GM06990 (cell line): ENCODE measurements at regions not wholly inside any gene's neighbourhood (a gene's known extent, or its start where the extent isn't known, plus 50 kb on each side); places are given as distances from the start of the nearest gene placed in this dataset.

Source experiments
- DNase-seq: peaks from one replicate; pipeline ENCODE4 v3.0.0-alpha.2; 2011; ENCODE audit not compliant: insufficient read length; ENCODE audit errors: extremely low read depth
- H3K27me3 ChIP-seq: replicated peaks from 2 replicates; pipeline ENCODE4 v1.6.0; 2011; ENCODE audit warnings: low read length; ENCODE audit not compliant: control insufficient read depth, insufficient read depth
- H3K36me3 ChIP-seq: 2 replicates; pipeline ENCODE4 v1.5.1; 2011; ENCODE audit warnings: low read length; ENCODE audit not compliant: control insufficient read depth, insufficient read depth
- H3K4me3 ChIP-seq: replicated peaks from 2 replicates; pipeline ENCODE4 v1.5.1; 2011; ENCODE audit warnings: low read depth, mild to moderate bottlenecking, control low read depth, low read length
- TF ChIP-seq, protein P1 (sequence below): IDR thresholded peaks from 2 replicates; pipeline ENCODE4 v1.5.1; 2011; ENCODE audit warnings: low read length, control low read depth, mild to moderate bottlenecking, inconsistent platforms; ENCODE audit not compliant: insufficient read depth, poor library complexity, severe bottlenecking

DNA sequence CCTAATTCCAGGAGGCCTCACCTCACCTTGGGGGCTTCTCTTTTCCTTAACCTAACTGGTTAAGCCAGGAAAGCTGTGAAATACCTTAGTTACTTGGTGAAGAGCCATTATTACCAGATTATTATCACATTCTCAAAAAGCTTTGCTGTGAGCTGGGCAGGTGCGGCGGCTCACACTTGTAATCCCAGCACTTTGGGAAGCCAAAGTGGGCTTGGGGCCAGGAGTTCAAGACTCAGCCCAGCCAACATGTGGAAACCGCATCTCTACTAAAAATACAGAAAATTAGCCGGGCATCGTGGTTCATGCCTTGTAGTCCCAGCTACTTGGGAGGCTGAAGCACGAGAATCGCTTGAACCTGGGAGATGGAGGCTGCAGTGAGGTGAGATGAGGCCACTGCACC lies 102.4 kb upstream of the KLF6 start:
- no peaks in the 10 kb centered on the region for H3K27me3 ChIP-seq
- H3K36me3 ChIP-seq = no peaks in the 10 kb centered on the region

DNA sequence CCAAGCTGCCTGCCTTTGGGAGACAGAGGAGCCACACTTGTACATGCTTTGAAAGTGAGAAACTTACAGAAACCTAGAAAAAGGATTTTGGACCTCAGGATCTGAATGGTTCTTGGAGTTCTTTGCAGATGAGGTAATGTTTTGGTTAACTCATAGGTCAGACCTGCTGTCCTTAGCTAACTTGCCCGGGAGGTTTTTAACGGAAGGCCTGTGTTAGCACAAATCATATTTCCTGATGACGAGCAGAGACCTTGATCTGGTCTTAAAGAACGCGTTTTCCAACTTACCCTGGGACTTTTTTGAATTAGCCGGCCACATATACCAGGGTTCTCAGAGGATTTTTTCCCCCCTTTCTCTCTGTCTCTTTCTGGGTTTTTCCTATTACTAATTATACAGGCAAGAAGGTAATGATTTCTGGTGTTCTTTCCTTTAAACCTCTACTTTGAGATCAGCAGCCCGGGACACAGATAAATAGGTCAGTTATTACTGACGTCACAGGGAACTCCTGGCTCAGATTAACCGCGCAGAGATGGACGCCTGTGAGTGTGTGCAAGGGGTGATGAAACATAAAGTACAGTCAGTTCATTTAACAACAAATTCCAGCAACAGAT lies 101.7 kb upstream of the KLF6 start:
- TF ChIP-seq, protein P1, sequence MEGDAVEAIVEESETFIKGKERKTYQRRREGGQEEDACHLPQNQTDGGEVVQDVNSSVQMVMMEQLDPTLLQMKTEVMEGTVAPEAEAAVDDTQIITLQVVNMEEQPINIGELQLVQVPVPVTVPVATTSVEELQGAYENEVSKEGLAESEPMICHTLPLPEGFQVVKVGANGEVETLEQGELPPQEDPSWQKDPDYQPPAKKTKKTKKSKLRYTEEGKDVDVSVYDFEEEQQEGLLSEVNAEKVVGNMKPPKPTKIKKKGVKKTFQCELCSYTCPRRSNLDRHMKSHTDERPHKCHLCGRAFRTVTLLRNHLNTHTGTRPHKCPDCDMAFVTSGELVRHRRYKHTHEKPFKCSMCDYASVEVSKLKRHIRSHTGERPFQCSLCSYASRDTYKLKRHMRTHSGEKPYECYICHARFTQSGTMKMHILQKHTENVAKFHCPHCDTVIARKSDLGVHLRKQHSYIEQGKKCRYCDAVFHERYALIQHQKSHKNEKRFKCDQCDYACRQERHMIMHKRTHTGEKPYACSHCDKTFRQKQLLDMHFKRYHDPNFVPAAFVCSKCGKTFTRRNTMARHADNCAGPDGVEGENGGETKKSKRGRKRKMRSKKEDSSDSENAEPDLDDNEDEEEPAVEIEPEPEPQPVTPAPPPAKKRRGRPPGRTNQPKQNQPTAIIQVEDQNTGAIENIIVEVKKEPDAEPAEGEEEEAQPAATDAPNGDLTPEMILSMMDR = no peak
- no peak for DNase-seq
- no peaks in the 10 kb centered on the region for H3K36me3 ChIP-seq
- H3K4me3 ChIP-seq = no peak overlapping the region
- no peaks in the 10 kb centered on the region for H3K27me3 ChIP-seq

More for the DNA sequence above, 102.4 kb upstream of the KLF6 start:
- DNase-seq = no peak
- no peak overlapping the region for H3K4me3 ChIP-seq
- TF ChIP-seq, protein P1 = no peak

DNA sequence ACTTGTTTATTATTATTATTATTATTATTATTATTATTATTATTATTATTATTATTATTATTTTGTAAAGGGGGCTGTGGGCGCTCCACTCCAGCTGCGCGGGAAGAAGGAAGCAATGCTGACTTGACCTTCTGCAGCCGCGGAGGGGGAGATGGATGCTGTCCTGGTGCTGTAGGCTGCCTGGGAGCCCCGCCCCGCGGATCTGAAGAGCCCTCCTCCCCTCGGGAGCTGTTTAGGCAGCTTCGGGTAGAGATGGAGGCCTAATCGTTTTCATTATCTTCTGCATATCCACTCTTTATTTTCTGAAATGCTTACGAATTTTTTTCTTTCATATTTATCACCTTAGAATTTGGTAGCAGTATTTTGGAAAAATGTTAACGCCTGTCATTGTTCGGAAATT lies 101.2 kb upstream of the KLF6 start:
- TF ChIP-seq, protein P1 = no peak
- Histone ChIP-seq H3K27me3 (no peaks in the 10 kb centered on the region), H3K4me3 (no peak overlapping the region), H3K36me3 (no peaks in the 10 kb centered on the region)
- DNase-seq = no peak

DNA sequence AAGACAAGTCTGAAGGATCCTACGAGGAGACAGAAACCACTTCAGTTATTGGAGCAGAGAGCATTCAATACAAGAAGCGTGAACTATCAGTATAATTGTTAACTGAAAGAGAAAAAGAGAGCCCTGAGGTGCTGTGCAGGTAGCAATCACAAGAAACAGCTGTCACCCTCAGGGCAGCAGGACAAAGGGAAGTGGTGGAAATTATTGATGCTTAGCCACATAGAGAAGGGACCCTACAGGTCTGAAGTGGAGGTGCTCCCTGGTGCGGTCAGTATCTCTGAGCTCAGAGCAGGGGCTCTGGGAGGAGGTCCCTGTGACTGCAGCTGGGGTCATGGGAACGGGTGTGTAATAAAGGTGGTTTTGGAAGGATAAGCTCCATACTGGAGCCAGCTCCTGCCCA lies 97.8 kb upstream of the KLF6 start:
- Histone ChIP-seq H3K36me3 (no peaks in the 10 kb centered on the region), H3K4me3 (no peak overlapping the region), H3K27me3 (no peaks in the 10 kb centered on the region)
- TF ChIP-seq, protein P1 = no peak
- DNase-seq = no peak

DNA sequence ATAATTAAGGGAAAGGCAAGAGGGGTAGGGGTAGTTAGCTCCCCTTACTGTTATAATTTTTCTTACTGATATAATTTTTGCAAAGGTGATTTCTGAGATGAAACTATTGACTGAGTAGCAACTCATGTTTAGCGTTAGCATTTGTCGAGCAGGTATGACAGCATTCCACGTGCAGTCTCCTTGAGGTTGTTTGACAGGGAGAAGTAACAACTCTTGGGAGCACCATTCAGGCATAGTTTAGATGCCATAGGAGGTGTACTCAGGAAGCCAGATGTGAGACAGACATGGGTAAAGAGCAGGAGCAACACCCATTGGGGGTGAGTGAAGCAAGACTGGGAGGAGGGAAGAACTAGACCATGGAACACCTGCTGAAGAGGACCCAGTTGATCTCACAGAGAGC lies 96.6 kb upstream of the KLF6 start:
- no peak for DNase-seq
- Histone ChIP-seq H3K27me3 (no peaks in the 10 kb centered on the region), H3K4me3 (no peak overlapping the region), H3K36me3 (no peaks in the 10 kb centered on the region)
- TF ChIP-seq, protein P1 = no peak

DNA sequence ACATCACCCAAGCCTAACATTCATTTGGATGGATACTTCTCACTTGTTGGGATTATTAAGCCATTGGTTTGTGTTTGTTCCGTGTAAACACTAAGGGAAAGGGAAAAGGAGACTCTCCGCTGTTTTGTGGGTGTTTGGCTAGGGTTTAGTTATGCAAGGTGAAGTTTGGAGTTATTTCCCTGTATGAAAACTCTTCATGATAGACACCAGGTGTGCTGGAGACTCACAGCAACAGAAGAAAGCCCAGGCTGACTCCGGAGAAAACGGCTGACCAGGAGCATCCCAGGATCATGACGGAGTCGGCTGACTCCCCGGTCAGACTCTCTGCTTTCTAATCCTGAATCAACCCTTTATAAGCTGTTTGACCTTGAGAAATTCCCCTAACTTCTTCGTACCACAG lies 94.1 kb upstream of the KLF6 start:
- H3K27me3 ChIP-seq = no peaks in the 10 kb centered on the region
- TF ChIP-seq, protein P1 = no peak
- no peak overlapping the region for H3K4me3 ChIP-seq
- no peaks in the 10 kb centered on the region for H3K36me3 ChIP-seq
- no peak for DNase-seq
